ENCODE measurements at regions not wholly inside any gene's neighbourhood (a gene's known extent, or its start where the extent isn't known, plus 50 kb on each side); places are given as distances from the start of the nearest gene placed in this dataset.

DNA sequence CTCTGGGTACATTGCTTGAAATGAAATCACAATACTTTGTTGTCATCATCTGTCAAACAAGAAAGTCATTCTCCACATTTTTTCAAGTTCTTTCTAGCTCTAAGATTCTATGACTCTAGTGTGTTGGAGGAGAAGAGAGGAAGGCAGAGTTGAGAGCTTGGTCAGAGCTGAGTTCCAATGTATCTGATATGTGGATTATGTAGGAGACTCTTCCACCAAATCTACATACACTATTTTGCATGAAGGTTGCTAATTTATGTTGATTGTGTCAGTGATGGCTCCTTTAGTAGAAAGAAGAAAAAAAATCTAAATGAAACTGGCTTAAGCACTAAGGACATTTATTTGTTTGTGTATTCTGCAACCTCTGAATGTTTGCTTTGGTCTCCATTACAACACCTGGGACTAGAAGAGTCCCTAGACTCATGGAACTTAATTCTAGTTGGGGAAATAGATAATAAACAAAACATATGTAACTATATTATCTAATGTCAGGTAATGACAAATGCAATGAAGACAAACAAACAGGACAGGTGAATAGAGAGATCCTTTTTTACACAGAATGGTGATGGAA lies 691.9 kb downstream of the UQCRFS1 start:
- DNase-seq: no peak

DNA sequence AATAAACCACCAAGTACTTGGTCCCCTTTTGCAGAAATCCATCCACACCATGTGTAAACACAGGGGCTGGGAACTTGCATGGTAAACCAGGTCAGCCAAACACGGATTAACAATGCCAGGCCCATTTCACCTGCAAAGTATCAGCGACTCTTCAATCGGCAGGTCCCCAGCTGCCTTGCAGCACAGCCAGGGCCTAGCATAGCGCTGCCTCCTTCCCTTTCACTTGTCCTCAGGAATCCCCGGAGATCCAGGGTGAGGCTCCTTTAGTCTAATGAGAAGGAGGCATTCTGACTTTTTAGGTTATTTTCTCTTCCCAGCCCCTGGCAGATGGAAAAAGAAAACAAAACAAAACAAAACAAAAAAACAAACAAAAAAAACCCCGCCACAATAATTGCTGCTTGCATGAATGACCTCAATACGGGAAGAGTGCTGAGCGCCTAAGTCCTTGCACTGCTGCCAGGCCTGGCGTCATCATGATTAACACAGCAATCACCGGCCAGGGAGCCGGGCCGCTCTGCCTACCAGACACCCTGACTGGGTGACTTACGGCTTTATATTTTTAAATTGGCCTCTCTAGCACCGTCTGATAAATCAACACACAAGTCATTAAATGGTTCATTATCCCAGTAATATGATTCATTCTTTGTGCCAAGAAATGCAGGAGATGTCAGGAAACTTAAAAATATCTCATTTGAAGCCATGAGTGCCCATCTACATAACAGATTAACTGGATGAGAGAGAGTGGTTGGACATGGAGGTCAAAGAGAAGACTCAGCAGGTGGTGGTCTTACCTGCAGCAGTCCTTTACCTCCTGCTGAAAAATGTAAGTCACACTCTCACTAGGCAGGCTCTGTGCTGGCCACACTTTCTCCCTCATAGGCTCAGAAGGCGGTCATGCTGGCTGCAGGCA lies 692.7 kb downstream of the UQCRFS1 start:
- no peak for DNase-seq

DNA sequence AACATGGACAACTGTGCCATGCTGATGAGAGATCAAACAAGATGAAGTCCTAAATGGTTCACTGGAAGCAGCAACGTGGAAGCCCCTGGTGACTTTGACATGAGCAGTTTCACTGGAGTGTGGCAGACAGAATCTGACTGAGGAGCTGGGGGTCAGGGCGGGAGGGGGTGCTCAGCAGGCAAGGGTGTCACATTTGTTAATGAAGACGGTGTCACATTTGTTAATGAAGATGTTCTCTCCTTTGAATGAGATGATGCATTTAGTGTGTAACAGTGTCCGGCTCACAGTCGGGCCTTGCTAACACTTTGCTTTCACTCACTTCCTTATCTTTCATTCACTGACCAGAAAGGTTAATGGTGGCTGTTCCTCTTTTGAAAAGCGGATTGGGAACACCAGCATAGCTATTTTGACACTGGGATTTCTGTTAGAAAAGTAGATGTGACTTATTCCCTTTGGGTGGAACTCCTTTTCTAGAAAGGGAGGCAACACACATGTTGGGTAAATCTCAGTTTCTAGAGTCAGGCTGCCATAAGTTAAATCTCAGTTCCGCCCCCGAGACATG lies 693.7 kb downstream of the UQCRFS1 start:
- no peak for DNase-seq

DNA sequence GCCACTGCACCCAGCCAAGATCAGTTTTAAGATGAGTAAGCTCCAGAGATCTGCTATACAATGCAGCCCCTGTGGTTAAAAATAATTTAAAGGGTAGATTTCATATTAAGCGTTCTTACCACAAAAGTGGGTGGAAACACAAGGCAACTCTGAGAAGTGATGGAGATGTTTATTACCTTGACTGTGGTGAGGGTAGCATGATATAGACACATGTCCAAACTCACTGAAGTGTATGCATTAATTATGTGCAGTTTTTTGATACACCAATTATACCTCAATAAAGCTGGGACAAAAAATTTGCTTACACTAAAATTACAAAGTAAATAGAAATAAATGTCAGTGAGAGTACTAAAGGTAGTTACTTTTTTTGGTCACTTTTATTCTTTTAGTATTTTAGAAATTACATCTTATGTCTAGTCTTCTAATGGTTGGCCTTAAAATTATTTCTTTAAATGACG lies 696.5 kb downstream of the UQCRFS1 start:
- DNase-seq: no peak

DNA sequence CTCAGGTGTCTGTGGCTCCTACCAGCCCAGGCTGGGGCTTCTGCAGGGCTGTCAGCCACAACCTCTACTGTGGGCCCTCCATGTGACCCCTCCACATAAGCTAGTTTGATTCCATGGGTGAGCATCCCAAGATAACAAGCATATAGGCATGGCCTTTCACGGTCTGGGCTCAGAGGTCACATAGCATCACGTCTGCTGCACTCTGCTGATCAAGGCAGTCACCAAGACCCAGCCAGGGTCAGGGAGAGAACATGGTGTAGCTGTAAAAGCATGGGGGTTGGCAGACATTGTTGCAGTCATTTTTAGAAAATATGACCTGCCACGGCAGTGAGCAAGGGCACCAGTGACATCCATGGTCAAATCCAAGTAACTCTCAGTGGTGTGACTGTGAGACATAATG lies 698.8 kb downstream of the UQCRFS1 start:
- no peak for DNase-seq

DNA sequence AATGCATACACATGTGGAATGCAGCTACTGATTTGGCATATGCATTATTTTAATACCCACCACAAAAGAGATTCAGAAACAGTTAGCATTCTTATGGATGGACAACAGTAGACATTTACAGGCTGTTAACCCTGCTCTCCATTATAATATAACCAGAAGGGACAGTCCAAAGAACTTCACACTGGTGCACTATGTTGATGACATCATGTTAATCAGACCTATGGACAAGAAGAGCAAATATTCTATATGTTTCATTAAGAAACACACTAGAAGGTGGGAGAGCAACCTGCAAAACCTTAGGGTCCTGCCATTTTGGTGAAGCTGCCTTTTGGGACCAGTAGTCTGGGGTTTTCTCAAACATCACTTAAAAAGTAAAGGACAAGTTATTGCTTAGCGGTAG lies 701.3 kb downstream of the UQCRFS1 start:
- no peak for DNase-seq

DNA sequence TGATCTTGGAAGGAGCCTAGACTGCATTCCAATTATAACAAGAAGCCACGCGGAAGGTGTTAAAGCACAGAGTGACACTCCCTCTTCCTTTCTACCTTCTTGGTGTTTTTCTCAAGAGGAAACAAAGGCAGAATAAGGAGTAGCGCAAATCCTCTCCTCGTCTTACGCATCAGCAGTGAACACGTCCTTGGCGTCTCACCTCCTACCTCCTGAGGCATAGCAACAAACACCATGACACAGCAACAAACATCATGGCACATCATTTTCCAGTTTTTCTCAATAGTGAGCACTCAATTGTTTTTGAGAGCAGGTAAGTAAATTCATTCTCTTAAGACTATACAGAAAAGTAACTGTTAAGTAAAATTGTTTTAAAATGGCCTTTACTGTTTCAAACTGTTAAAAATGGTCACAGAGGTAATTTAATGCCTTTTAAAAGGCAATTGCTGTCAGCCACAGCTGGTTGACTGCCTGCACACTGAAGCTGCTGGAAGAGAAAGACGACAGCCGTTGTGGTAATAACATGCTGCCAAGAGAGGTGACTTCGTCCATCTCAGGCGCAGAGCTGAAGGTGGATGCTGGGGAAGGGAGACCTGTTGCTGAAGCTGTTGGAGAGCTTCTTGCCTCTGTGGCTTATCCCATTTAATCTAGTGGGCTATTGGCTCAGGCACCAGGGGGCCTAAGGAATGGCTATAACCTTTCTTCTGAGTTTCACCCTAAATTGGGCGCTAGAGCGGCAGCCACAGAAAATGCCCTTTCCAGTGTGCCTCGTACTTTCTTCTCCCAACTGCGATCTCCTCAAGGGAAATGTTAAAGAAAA lies 703.7 kb downstream of the UQCRFS1 start:
- DNase-seq: no peak

DNA sequence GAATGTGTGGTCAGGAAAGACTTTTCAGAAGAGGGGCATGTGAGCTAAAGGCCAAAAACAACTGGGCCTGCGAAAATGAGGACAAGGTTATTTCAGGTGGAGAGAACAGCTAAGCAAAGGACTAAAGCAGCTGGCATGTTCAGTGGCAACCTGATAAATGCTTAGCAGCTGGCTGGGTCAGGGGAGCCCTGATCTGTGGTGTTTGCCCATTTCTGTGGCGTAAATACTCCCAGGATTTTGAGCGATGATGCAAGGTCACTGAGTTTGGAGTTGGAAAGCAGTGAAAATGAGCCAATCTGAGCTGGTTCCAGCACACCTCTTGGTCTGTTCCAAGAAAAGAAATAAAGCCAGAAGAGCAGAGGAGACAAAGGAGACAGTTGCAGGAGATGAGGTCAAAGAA lies 704.3 kb downstream of the UQCRFS1 start:
- no peak for DNase-seq

DNA sequence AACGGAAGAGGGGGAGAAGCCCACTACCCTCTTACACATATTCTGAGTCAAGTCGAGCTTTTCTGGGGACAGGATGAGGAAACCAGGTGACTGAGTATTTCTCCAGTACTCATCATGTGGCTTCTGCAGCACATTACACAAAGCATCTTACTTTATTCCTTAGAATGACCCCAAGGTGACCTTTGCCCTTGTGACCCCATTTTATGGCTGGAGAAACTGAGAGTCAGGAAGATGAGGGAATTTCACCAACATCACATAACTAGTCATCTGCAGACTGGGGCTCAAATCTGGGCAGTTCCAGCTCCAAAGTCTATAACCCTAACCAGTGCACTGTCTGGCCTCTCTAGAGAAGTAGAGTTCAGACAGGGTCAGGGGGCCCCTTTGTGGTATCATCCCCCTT lies 707.0 kb downstream of the UQCRFS1 start:
- no peak for DNase-seq

DNA sequence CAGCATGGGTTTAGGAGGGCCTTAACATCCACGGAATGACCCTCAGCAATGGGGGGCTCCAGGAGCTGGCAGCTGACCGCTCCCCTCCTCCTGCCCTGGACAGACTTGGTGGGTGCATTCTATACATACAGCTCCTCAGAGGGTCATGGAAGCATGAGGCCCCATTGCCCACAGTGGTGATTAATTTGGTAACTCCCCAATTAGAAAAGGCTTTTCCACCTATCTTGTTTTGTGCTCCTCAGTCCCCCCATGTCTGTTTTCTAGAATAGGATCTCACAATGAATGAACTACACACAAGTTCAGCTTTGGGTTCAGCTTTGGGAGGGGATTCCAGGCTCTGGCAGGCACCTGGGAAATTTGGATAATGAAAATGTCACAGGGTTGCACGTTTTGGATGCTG lies 707.8 kb downstream of the UQCRFS1 start:
- DNase-seq: no peak

DNA sequence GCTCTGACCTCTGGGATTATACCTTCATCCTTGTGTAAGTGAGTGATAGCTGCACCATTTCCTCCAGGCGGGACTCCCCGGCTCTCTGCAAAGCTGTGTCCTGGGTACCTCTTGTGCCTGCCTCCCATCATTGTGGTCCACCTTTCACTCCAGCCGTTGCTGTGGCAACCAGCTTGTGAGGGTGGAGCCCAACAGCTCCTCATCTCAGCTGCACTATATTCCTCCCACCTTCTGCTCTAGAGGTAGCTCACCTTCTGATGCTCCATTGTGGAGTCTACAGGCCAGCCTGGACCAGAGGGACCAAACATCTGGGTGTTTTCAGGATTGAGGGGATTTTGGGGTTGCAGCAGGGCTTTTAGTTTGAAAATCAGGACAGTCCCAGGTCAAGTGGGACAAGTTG lies 708.2 kb downstream of the UQCRFS1 start:
- no peak for DNase-seq

DNA sequence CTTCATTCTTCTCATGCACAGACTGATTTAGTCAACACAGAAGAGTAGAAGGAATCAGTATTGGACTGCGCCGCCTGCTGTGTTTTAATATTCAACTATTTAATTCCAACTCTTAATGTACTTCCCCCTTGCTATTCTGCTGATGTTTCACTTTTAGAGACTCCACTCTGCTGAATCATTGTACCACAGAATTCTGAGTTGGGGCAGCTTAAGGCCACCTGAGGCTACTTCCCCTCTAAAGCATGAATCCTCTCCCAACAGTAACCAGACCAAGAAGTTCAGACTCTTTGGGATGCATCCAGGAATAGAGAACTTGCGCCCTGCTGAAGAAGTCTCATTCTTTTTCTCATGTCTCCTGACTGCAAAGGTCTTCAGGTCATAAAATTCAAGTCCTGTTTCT lies 708.8 kb downstream of the UQCRFS1 start:
- DNase-seq: no peak

DNA sequence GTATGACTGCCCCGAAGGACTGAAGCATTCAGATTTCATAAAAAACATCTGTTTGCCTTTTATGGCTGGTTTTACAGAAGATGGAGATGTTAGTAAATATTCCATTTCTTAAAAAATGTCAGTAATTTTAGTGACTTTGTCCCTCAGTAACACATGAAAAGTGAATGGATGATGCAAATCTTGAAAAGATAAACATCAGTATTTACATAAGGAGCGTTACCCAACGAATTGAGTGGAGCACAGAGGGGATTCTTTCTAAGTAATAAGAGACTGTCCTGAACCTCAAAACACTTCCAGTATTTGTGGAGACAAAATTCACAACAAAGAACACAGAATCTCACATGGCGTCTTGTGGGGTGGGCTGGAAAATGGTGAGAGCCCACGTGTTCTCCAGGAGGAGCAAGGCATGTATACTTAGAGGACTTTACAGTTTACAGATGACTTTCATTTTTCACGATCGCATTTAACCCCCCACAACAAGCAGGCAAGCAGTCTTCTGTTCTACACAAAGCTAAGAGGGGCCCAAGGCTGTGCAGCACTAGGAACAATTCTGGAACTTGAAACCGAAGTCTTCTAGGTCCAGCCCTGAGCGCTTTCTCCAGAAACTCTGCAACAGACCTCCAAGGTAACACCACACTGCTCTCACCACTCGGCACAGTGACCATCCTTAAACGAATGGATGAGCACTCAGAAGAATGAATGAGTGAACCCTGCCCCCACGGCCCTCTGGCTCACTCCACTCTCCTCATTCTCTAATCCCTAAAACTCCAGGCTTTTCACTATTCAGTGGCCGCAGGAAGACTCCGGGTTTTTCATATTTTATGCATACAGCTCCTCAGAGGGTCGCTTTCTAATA lies 709.8 kb downstream of the UQCRFS1 start:
- no peak for DNase-seq

DNA sequence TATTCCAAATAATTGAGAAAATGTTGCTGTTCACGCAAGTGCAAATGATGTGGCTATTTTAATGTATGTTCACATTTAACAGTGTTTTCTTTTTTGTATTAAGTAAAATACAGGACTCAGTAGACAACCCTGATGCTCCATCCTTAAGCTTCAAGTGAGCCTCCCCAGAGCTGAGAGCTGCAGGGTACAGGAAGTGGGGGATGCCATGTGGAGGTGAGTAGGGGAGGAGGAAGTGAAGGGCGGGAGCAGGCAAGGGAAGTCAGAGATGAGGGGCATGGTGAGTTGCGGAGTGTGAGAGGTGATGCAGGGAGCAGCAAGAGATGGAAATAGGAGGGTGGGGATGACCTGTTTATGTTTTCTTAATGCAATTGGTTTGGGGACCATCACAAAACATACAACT lies 711.0 kb downstream of the UQCRFS1 start:
- DNase-seq: no peak

DNA sequence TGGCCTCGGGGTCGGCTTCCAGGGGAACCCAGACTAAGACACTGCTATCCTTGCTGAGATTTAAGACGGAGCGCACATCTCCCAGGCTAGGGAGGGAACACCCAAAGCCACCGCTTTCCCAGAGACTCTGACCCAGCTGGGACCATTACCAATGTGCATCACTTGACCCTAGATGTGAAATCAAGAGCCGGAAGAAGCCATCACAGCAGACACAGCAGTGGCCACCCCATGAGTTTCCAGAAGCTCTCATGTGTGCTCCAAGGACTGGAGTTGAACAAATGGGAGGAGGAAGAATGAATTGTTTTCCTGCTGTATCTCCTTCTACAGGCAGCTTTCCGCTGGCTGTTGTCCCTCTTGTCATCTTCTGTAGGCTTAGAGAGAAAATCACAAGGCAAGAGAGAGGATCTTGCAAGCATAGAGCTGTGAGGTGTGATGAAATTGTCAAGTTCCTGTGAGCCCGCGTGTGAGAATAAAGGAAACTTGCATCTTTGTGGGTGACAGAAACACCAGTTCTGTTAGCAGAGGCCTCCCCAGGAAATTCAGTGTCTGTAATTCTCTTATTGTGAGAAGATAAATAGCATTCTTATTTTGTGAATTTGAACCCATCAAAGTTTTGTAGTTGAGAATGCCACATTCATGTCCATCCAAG lies 711.8 kb downstream of the UQCRFS1 start:
- DNase-seq: no peak

DNA sequence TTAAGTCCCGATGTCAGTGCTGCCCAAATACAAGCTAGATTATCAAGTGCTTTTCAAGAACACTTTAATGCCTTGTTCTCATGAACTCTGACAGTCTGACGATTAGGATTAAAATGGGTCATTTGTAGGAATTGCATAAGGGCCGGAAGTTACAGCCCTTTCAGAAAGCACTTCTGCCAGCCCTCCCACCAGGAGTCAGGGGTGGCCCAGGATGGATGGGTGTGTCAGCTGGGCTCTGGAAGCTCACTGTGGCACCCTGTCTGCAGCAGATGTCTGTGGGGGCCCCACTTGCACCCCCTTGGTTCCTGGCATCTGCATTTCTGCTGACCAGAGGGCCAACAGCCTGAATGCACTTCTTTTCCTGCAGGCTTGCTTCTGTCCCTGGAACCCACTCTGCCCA lies 712.7 kb downstream of the UQCRFS1 start:
- DNase-seq: no peak

DNA sequence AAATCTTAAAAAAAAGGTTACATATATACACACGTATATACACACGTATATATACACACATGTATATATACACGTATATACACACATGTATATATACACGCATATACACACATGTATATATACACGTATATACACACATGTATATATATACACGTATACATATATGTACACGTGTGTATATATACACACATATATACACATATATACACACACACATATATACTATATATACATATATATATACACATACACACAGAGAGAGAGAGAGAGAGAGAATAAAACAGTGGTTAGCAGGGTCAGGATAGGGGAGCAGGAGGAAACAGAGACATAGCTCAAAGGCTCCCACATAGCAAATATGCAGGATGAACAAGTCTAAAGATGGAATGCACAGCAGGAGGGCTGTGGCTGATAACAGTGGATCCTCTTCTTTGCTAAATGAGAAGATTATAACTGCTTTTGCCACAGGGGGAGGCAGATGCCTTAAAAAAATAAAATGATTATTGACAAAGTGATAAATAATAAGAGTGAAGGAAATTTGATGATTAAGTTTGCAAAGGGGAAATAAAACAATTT lies 714.5 kb downstream of the UQCRFS1 start:
- no peak for DNase-seq

DNA sequence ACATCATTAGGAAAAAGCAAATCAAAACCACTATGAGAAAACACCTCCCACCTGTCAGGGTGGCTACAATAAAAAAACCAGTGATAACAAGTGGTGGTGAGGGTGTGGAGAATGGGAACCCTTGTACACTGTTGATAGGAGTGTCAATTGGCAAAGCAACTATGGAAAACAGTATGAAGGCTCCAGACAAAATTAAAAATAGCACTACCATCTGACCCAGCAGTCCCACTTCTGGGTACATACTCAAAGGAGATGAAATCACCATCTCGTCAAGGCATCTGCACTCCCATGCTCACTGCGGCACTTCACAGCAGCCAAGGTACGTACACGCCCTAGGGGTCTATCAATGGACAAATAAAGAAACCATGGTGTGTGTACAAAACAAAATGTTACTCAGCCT lies 715.1 kb downstream of the UQCRFS1 start:
- DNase-seq: no peak

DNA sequence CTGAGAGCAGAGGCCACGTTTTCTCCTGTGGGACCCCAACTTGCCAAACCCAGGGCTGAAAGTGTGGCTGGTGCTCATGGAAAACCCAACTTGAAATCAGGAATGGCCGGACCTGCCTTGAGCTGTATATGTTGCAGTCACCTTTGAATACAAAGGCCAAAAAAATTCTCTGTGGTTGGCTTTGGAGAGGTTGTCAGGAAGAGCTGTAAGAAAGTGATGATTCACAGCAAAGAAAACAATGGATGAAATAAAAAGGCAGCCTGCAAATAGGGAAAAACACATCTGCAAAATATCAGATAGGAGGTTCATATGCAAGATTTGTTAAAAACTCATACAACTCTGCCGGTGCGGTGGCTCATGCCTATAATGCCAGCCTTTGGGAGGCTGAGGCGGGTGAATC lies 715.8 kb downstream of the UQCRFS1 start:
- DNase-seq: no peak

DNA sequence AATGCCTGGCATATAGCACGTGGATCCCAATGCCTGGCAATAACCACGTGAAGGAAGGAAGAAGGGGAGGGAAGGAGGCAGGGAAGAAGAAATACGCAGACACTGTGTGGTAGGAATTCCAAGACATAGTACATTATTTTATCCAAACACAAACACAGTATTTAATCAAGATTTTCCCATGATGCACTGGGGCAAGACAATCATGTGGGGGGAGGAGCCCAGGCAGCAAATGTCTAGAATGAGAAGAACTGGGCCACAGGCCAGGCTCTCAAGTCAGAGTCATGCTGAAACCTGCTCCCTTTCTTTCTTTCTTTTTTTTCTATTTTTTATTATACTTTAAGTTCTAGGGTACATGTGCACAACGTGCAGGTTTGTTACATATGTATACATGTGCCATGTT lies 717.9 kb downstream of the UQCRFS1 start:
- no peak for DNase-seq

DNA sequence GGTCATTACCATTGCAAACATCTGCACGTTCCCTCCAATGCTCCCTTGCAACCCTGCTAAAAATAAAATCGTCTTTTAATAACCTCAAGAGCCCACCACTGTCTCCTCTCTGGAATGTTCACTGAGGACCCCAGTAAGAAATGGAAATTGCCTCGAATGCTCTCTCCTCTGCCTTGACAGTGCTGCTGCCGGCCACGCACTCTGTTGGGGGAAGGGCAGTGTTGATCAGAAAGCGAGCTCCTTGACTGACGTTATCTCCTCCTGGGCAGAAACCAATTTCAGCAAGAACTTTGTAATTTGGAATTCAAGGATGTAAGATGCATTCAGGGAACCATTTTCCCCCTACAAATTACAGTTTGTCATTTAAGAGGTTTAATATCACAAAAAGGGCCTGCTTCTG lies 718.5 kb downstream of the UQCRFS1 start:
- no peak for DNase-seq

DNA sequence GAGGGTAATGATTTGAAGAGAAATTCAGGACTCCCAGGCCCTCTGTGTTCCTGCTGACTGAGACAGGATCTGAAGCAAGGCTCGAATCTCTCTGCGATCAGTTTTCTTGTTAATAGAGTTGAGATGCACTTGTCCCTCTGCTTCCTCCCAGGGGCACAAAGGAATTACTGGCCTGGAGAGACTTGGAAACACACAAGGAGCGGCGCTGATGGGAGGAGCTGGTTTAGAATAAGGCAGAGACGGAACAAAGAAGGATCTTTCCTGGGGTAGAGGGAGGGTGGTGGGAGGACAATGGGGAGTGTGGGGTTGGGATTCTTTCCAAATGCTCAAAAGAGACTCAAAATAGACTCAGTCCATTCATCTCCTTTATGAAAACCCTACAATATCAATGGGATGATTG lies 719.1 kb downstream of the UQCRFS1 start:
- no peak for DNase-seq
